ENCODE measurements at regions not wholly inside any gene's neighbourhood (a gene's known extent, or its start where the extent isn't known, plus 50 kb on each side); places are given as distances from the start of the nearest gene placed in this dataset.

GRCh38 chr2:49686897-49687442 is 532.7 kb upstream of the FSHR start:
- TF ChIP-seq POLR2A (IDR thresholded peaks at IDR 0.05): no peak
- no peak for TF ChIP-seq CTCF (IDR thresholded peaks at IDR 0.05)
